ENCODE measurements at regions not wholly inside any gene's neighbourhood (a gene's known extent, or its start where the extent isn't known, plus 50 kb on each side); places are given as distances from the start of the nearest gene placed in this dataset.

GRCh38 chr12:89980236-89980635 lies 271.6 kb upstream of the ATP2B1 start:
- DNase-seq (ENCODE audit: low read depth) = peak; percentile 56
- TF ChIP-seq, protein P1, sequence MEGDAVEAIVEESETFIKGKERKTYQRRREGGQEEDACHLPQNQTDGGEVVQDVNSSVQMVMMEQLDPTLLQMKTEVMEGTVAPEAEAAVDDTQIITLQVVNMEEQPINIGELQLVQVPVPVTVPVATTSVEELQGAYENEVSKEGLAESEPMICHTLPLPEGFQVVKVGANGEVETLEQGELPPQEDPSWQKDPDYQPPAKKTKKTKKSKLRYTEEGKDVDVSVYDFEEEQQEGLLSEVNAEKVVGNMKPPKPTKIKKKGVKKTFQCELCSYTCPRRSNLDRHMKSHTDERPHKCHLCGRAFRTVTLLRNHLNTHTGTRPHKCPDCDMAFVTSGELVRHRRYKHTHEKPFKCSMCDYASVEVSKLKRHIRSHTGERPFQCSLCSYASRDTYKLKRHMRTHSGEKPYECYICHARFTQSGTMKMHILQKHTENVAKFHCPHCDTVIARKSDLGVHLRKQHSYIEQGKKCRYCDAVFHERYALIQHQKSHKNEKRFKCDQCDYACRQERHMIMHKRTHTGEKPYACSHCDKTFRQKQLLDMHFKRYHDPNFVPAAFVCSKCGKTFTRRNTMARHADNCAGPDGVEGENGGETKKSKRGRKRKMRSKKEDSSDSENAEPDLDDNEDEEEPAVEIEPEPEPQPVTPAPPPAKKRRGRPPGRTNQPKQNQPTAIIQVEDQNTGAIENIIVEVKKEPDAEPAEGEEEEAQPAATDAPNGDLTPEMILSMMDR (IDR thresholded peaks at IDR 0.05; ENCODE audit: insufficient read depth, low read length) = no peak
- H3K4me3 ChIP-seq (ENCODE audit: low read depth, low read length) = no peak overlapping the region

- no peak for DNase-seq (ENCODE audit: low read depth)
- H3K4me3 ChIP-seq (ENCODE audit: low read depth, low read length) = no peak overlapping the region
- TF ChIP-seq, protein P1 (IDR thresholded peaks at IDR 0.05; ENCODE audit: insufficient read depth, low read length) = no peak
Measured at GRCh38 chr12:89977405-89978085, 268.9 kb upstream of the ATP2B1 start.

DNA sequence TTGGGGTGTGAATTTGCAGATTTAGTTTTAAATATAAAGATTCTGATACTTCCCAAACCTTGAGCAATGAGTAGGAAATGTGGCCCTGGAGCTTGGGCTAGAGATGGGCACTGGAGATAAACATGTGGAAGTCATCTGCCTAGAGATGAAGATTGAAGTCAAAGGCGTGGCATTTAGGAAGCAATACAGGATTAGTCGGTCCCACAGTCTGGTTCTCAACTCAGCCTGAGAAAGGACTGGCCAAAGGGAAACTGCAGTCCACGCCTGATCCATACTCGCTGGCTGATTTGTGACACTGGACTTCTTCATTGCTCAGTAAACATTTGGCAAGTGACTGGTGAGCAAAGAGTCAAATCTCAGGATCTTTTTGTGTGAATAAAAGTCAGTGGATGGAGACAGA lies 268.2 kb upstream of the ATP2B1 start:
- no peak overlapping the region for H3K4me3 ChIP-seq (ENCODE audit: low read depth, low read length)
- no peak for DNase-seq (ENCODE audit: low read depth)
- TF ChIP-seq, protein P1 (IDR thresholded peaks at IDR 0.05; ENCODE audit: insufficient read depth, low read length) = no peak

GRCh38 chr12:89975574-89975973 lies 266.9 kb upstream of the ATP2B1 start:
- TF ChIP-seq, protein P1 (IDR thresholded peaks at IDR 0.05; ENCODE audit: insufficient read depth, low read length) = no peak
- H3K4me3 ChIP-seq (ENCODE audit: low read depth, low read length) = no peak overlapping the region
- no peak for DNase-seq (ENCODE audit: low read depth)

DNA sequence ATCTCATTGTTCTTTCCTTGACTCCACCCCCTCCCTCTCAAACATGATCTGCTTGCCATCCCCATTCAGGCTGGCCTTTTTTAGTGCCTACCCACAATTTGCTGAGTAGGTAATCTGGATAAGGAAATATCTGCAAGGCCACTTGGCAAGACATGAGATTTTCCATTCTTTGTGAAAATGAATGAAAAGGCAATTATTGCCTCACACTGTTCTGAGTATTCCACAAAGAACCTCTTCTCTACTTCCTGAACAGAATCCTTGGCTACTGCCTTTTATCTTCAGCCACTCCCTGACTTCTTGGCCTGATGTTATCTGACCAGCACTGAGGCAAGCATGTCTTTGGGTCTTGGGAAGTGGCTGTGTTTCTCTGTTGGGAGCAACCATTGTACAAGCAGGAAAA lies 263.2 kb upstream of the ATP2B1 start:
- no peak overlapping the region for H3K4me3 ChIP-seq (ENCODE audit: low read depth, low read length)
- TF ChIP-seq, protein P1 (IDR thresholded peaks at IDR 0.05; ENCODE audit: insufficient read depth, low read length) = no peak
- peak; percentile 90 for DNase-seq (ENCODE audit: low read depth)

DNA sequence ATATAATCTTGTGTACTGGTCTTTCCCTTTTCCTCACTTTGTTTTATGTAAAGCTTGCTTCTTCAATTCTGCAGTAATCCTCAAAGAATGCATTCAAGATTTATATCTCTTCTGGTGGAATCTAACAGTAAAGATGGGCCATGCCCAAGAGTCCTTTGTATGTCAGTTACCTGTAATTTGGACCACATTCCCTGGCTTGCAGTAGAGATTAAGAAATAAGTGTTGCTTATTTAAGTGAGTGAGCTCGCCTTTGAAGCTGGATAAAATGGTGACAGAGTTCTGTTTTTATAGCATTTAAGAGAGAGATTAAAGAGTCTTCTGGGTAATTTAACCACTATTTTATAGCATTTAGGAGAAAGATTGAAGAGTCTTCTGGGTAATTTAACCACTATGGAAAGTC lies 262.1 kb upstream of the ATP2B1 start:
- TF ChIP-seq, protein P1 (IDR thresholded peaks at IDR 0.05; ENCODE audit: insufficient read depth, low read length) = no peak
- DNase-seq (ENCODE audit: low read depth) = no peak
- no peak overlapping the region for H3K4me3 ChIP-seq (ENCODE audit: low read depth, low read length)

- no peak overlapping the region for H3K4me3 ChIP-seq (ENCODE audit: low read depth, low read length)
- no peak for DNase-seq (ENCODE audit: low read depth)
- TF ChIP-seq, protein P1 (IDR thresholded peaks at IDR 0.05; ENCODE audit: insufficient read depth, low read length) = no peak
Measured at GRCh38 chr12:89969093-89969492, 260.5 kb upstream of the ATP2B1 start.
